Endothelial cell of umbilical vein (primary cell): ENCODE measurements at regions not wholly inside any gene's neighbourhood (a gene's known extent, or its start where the extent isn't known, plus 50 kb on each side); places are given as distances from the start of the nearest gene placed in this dataset.

Experiments used
- BruUV-seq: library from RNA; stranded (reverse); fragments of 400-500 nt; replicated peaks from 2 replicates; lab custom pipeline; 2021; lab: Mats Ljungman, UMichigan
- CTCF ChIA-PET: fragments of 300-600, 350-600 bp; sonication (Branson Sonifier 250); formaldehyde crosslinking; loops from one replicate; lab custom pipeline; 2021; ENCODE audit warnings: antibody characterized with exemption, inconsistent platforms; lab: Charles Lee
- POLR2A ChIA-PET: fragments of 300-600, 350-600 bp; sonication (Branson Sonifier 250); formaldehyde crosslinking; loops from one replicate; lab custom pipeline; 2021; ENCODE audit warnings: antibody characterized with exemption, inconsistent platforms; lab: Charles Lee
- DNase-seq: peaks from one replicate; pipeline ENCODE4 v3.0.0-alpha.2; 2011; ENCODE audit warnings: low read depth, low spot score
- FAIRE-seq: peaks from 2 replicates; lab custom pipeline; 2011; peaks lifted over from hg19 to GRCh38; lab: Jason Lieb, UNC
- H2AFZ ChIP-seq: 2 replicates; pipeline ENCODE4 v1.6.0; 2012; ENCODE audit warnings: low read depth, low read length, control low read depth, inconsistent platforms
- H3K27ac ChIP-seq: 2 replicates; pipeline ENCODE4 v1.5.1; 2011; ENCODE audit warnings: low read depth, mild to moderate bottlenecking, control low read depth, low read length, moderate library complexity; ENCODE audit not compliant: insufficient read depth
- H3K27me3 ChIP-seq, 2 experiments: 2 replicates each; pipeline versions ENCODE4 v1.6.0 to v1.6.1; 2011; ENCODE audit warnings: low read length in 2 of 2, mixed read lengths in 1 of 2; ENCODE audit not compliant: control insufficient read depth in 2 of 2, insufficient read depth in 2 of 2
- H3K36me3 ChIP-seq, 2 experiments: 2 replicates in 1 of 2; 3 replicates in 1 of 2; pipeline ENCODE4 v1.5.1; 2011; ENCODE audit warnings: low read length in 2 of 2, mild to moderate bottlenecking in 1 of 2, moderate library complexity in 1 of 2; ENCODE audit not compliant: control insufficient read depth in 2 of 2, insufficient read depth in 2 of 2; ENCODE audit errors: extremely low read depth in 1 of 2
- H3K4me1 ChIP-seq: 3 replicates; pipeline ENCODE4 v1.5.1; 2011; ENCODE audit warnings: mild to moderate bottlenecking, low read length; ENCODE audit not compliant: control insufficient read depth, insufficient read depth; ENCODE audit errors: extremely low read depth
- H3K4me2 ChIP-seq: 2 replicates; pipeline ENCODE4 v1.6.1; 2011; ENCODE audit warnings: low read length, control low read depth, mixed read lengths; ENCODE audit not compliant: insufficient read depth
- H3K4me3 ChIP-seq, 3 experiments: fragments of 200-600 bp in 1 of 3; sonication (generic), shearing (Covaris generic) in 1 of 3; replicated peaks in 1 of 3; 2 replicates each; pipeline ENCODE4 v1.5.1; 2011 to 2016; ENCODE audit warnings: control low read depth in 3 of 3, low read length in 3 of 3, mild to moderate bottlenecking in 2 of 3, inconsistent platforms in 1 of 3, low read depth in 1 of 3, moderate library complexity in 1 of 3; ENCODE audit not compliant: insufficient read depth in 1 of 3
- H3K79me2 ChIP-seq: 2 replicates; pipeline ENCODE4 v1.6.0; 2012; ENCODE audit warnings: low read length, inconsistent platforms; ENCODE audit not compliant: control insufficient read depth, insufficient read depth
- H3K9ac ChIP-seq: replicated peaks from 2 replicates; pipeline ENCODE3; 2011; ENCODE audit warnings: low read length, control low read depth; ENCODE audit not compliant: insufficient read depth; ENCODE audit errors: extremely low read depth
- H3K9me1 ChIP-seq: replicated peaks from 3 replicates; pipeline ENCODE4 v1.6.0; 2011; ENCODE audit warnings: mild to moderate bottlenecking, low read length; ENCODE audit not compliant: control insufficient read depth, insufficient read depth; ENCODE audit errors: extremely low read depth
- H3K9me3 ChIP-seq: replicated peaks from 2 replicates; pipeline ENCODE4 v1.5.1; 2012; ENCODE audit warnings: low read length, inconsistent platforms; ENCODE audit not compliant: control insufficient read depth, insufficient read depth
- H4K20me1 ChIP-seq: replicated peaks from 2 replicates; pipeline ENCODE3; 2011; ENCODE audit warnings: mild to moderate bottlenecking, low read length; ENCODE audit not compliant: control insufficient read depth, insufficient read depth; ENCODE audit errors: extremely low read depth
- EZH2 ChIP-seq: IDR thresholded peaks from 2 replicates; pipeline ENCODE4 v1.6.1; 2012; ENCODE audit warnings: borderline replicate concordance, low read depth, mild to moderate bottlenecking, moderate library complexity, low read length, inconsistent platforms; ENCODE audit not compliant: severe bottlenecking
- FOS ChIP-seq: IDR thresholded peaks from 2 replicates; pipeline ENCODE4 v1.6.1; 2011; ENCODE audit warnings: mild to moderate bottlenecking, low read length, moderate library complexity, borderline replicate concordance; ENCODE audit not compliant: insufficient read depth
- MYC ChIP-seq: IDR thresholded peaks from one replicate; pipeline ENCODE4 v1.6.1; 2011; ENCODE audit warnings: mild to moderate bottlenecking, low read depth, low read length
- POLR2A ChIP-seq: IDR thresholded peaks from 2 replicates; pipeline ENCODE4 v1.6.1; 2012; ENCODE audit warnings: low read depth, mild to moderate bottlenecking, control low read depth, low read length
- POLR2AphosphoS5 ChIP-seq: IDR thresholded peaks from 2 replicates; pipeline ENCODE4 v1.6.1; 2012; ENCODE audit warnings: low read depth, mild to moderate bottlenecking, control low read depth, low read length, moderate library complexity; ENCODE audit not compliant: insufficient read depth
- dilution Hi-C: fragments of 300-500 bp; cut with MboI; formaldehyde crosslinking; loops from one replicate; pipeline ENCODE4 v1.15.0; 2019; ENCODE audit warnings: low sequenced_read_pairs; ENCODE audit not compliant: extremely low pct_ligation_motif_present
- intact Hi-C: fragments of 100-400 bp; cut with micrococcal nuclease; formaldehyde crosslinking; loops from one replicate; pipeline ENCODE4 v1.10.0; 2022
- TF ChIP-seq, protein P1 (sequence below): IDR thresholded peaks from 2 replicates; pipeline ENCODE4 v1.6.1; 2011; ENCODE audit not compliant: insufficient read depth, insufficient read length
- TF ChIP-seq, protein P2 (sequence below), 2 donors: IDR thresholded peaks; 1 replicate in 1 of 2; 2 replicates in 1 of 2; pipeline ENCODE4 v1.5.1; 2011; ENCODE audit warnings: low read length in 2 of 2, mild to moderate bottlenecking in 2 of 2, moderate library complexity in 2 of 2, control low read depth in 1 of 2, inconsistent platforms in 1 of 2, low read depth in 1 of 2; ENCODE audit not compliant: insufficient read depth in 1 of 2; ENCODE audit errors: extremely low read depth in 1 of 2

DNA sequence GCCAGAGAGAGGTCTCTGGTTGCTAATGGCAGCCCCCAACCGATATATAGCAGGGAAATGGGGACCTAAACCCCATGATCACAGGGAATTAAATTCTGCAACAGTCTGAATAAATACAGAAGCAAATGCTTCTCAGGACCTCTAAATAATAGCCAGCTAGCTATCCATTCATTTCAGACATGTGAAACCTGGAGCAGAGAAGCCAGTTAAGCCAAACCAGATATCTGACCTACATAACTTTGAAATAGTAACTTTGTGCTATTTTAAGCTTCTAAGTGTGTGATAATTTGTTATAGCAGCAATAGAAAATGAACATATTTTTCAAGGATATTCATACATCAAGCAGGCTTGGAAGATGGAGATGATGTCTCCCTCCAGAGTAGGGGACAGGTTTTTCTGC is 1062.9 kb upstream of the CADM2 start:
- no peak overlapping the region for H3K4me3 ChIP-seq
- no peaks in the 10 kb centered on the region for H4K20me1 ChIP-seq
- no TSS peak for BruUV-seq
- H3K36me3 ChIP-seq = no peaks in the 10 kb centered on the region
- TF ChIP-seq, protein P1, sequence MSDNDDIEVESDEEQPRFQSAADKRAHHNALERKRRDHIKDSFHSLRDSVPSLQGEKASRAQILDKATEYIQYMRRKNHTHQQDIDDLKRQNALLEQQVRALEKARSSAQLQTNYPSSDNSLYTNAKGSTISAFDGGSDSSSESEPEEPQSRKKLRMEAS = no peak
- TF ChIP-seq FOS = no peak
- TF ChIP-seq EZH2 = no peak
- no peak for TF ChIP-seq MYC
- no peak for TF ChIP-seq POLR2A
- TF ChIP-seq POLR2AphosphoS5 = no peak
- TF ChIP-seq, protein P2, sequence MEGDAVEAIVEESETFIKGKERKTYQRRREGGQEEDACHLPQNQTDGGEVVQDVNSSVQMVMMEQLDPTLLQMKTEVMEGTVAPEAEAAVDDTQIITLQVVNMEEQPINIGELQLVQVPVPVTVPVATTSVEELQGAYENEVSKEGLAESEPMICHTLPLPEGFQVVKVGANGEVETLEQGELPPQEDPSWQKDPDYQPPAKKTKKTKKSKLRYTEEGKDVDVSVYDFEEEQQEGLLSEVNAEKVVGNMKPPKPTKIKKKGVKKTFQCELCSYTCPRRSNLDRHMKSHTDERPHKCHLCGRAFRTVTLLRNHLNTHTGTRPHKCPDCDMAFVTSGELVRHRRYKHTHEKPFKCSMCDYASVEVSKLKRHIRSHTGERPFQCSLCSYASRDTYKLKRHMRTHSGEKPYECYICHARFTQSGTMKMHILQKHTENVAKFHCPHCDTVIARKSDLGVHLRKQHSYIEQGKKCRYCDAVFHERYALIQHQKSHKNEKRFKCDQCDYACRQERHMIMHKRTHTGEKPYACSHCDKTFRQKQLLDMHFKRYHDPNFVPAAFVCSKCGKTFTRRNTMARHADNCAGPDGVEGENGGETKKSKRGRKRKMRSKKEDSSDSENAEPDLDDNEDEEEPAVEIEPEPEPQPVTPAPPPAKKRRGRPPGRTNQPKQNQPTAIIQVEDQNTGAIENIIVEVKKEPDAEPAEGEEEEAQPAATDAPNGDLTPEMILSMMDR (IDR thresholded peaks at IDR 0.05; ENCODE audit: extremely low read depth in 1 of 2, insufficient read depth in 1 of 2, low read depth in 1 of 2, low read length in 2 of 2) = no peak
- peaks cover 4% of the 10 kb centered on the region for H3K9me3 ChIP-seq
- H3K4me1 ChIP-seq = no peaks in the 10 kb centered on the region
- no peak overlapping the region for H3K4me2 ChIP-seq
- FAIRE-seq = no peak
- no peak overlapping the region for H2AFZ ChIP-seq
- dilution Hi-C loops (no loop called here), intact Hi-C loops (no loop called here)
- CTCF ChIA-PET = no interaction called here
- no peaks in the 10 kb centered on the region for H3K27me3 ChIP-seq
- no peaks in the 10 kb centered on the region for H3K79me2 ChIP-seq
- no peak overlapping the region for H3K9ac ChIP-seq
- POLR2A ChIA-PET = no interaction called here
- no peaks in the 10 kb centered on the region for H3K9me1 ChIP-seq
- DNase-seq = no peak
- H3K27ac ChIP-seq = no peak overlapping the region
